ENCODE measurements at regions not wholly inside any gene's neighbourhood (a gene's known extent, or its start where the extent isn't known, plus 50 kb on each side); places are given as distances from the start of the nearest gene placed in this dataset.

- H3K36me3 ChIP-seq (ENCODE audit: control insufficient read depth in 1 of 2, insufficient read depth in 2 of 2, low read length in 2 of 2): no peaks in the 10 kb centered on the region
- no peak overlapping the region for H2BK120ac ChIP-seq (ENCODE audit: insufficient read depth, low read length, poor library complexity)
- no peak overlapping the region for H2BK5ac ChIP-seq (ENCODE audit: low read depth, low read length, poor library complexity)
- H3K18ac ChIP-seq (ENCODE audit: low read length): no peak overlapping the region
- no peak overlapping the region for H2BK12ac ChIP-seq (ENCODE audit: low read length)
- H3K27ac ChIP-seq (ENCODE audit: low read depth, low read length): no peak overlapping the region
- WGBS (ENCODE audit: extremely low coverage, insufficient coverage, insufficient read length): no CpG with 5 or more reads among the region's 3 CpGs
- no peak overlapping the region for H3K4me2 ChIP-seq (ENCODE audit: low read length)
- no peak overlapping the region for H3K14ac ChIP-seq (ENCODE audit: low read length)
- no peaks in the 10 kb centered on the region for H3K9me3 ChIP-seq (ENCODE audit: insufficient read depth, low read depth, low read length)
- peak; percentile 57 to 95 for DNase-seq
- no peak overlapping the region for H3K9ac ChIP-seq (ENCODE audit: low read length)
- H3K4ac ChIP-seq (ENCODE audit: low read depth, low read length): no peak overlapping the region
- H4K8ac ChIP-seq (ENCODE audit: low read depth, low read length): no peak overlapping the region
- H3K4me3 ChIP-seq (ENCODE audit: low read depth, low read length): no peak overlapping the region
- H3K79me1 ChIP-seq (ENCODE audit: low read length): peaks cover 12% of the 10 kb centered on the region
- no peak overlapping the region for H4K12ac ChIP-seq (ENCODE audit: low read depth, low read length)
- H3K27me3 ChIP-seq (ENCODE audit: insufficient read depth, low read length): no peaks in the 10 kb centered on the region
- no peak overlapping the region for H4K91ac ChIP-seq (ENCODE audit: low read depth, low read length)
- peaks cover 4 to 10% of the 10 kb centered on the region in 2 experiments for H3K4me1 ChIP-seq (ENCODE audit: control insufficient read depth in 1 of 2, insufficient read depth in 2 of 2, low read length in 2 of 2)
- H2AFZ ChIP-seq (ENCODE audit: insufficient read depth, low read length, poor library complexity): no peak overlapping the region
- no peak overlapping the region for H3K23ac ChIP-seq (ENCODE audit: low read length)
- no peaks in the 10 kb centered on the region for H3K79me2 ChIP-seq (ENCODE audit: control insufficient read depth, insufficient read depth, low read length, poor library complexity)
- H2AK5ac ChIP-seq (ENCODE audit: low read length): no peak overlapping the region
Observed at GRCh38 chr3:177810162-177810623, 612.9 kb upstream of the TBL1XR1 start.

GRCh38 chr3:177811112-177811511 lies 613.8 kb upstream of the TBL1XR1 start:
- peaks cover 12% of the 10 kb centered on the region for H3K79me1 ChIP-seq (ENCODE audit: low read length)
- no peak overlapping the region for H3K9ac ChIP-seq (ENCODE audit: low read length)
- WGBS (ENCODE audit: extremely low coverage, insufficient coverage, insufficient read length): no CpG with 5 or more reads among the region's 3 CpGs
- H3K4me2 ChIP-seq (ENCODE audit: low read length): no peak overlapping the region
- H3K18ac ChIP-seq (ENCODE audit: low read length): no peak overlapping the region
- no peak overlapping the region for H3K27ac ChIP-seq (ENCODE audit: low read depth, low read length)
- no peak overlapping the region for H2BK5ac ChIP-seq (ENCODE audit: low read depth, low read length, poor library complexity)
- H3K27me3 ChIP-seq (ENCODE audit: insufficient read depth, low read length): no peaks in the 10 kb centered on the region
- peaks cover 4 to 8% of the 10 kb centered on the region in 2 experiments for H3K4me1 ChIP-seq (ENCODE audit: control insufficient read depth in 1 of 2, insufficient read depth in 2 of 2, low read length in 2 of 2)
- no peak overlapping the region for H4K12ac ChIP-seq (ENCODE audit: low read depth, low read length)
- H2AFZ ChIP-seq (ENCODE audit: insufficient read depth, low read length, poor library complexity): no peak overlapping the region
- H3K4ac ChIP-seq (ENCODE audit: low read depth, low read length): no peak overlapping the region
- H3K4me3 ChIP-seq (ENCODE audit: low read depth, low read length): no peak overlapping the region
- no peak overlapping the region for H2AK5ac ChIP-seq (ENCODE audit: low read length)
- H3K14ac ChIP-seq (ENCODE audit: low read length): no peak overlapping the region
- no peaks in the 10 kb centered on the region for H3K9me3 ChIP-seq (ENCODE audit: insufficient read depth, low read depth, low read length)
- H3K23ac ChIP-seq (ENCODE audit: low read length): no peak overlapping the region
- H3K36me3 ChIP-seq (ENCODE audit: control insufficient read depth in 1 of 2, insufficient read depth in 2 of 2, low read length in 2 of 2): no peaks in the 10 kb centered on the region
- no peak for DNase-seq
- H2BK12ac ChIP-seq (ENCODE audit: low read length): peak overlapping the region; percentile 64
- no peak overlapping the region for H4K91ac ChIP-seq (ENCODE audit: low read depth, low read length)
- H3K79me2 ChIP-seq (ENCODE audit: control insufficient read depth, insufficient read depth, low read length, poor library complexity): no peaks in the 10 kb centered on the region
- no peak overlapping the region for H4K8ac ChIP-seq (ENCODE audit: low read depth, low read length)
- no peak overlapping the region for H2BK120ac ChIP-seq (ENCODE audit: insufficient read depth, low read length, poor library complexity)

- Histone ChIP-seq H3K14ac (ENCODE audit: low read length) (no peak overlapping the region), H3K23ac (ENCODE audit: low read length) (no peak overlapping the region), H2AK5ac (ENCODE audit: low read length) (no peak overlapping the region), H3K4me2 (ENCODE audit: low read length) (no peak overlapping the region), H3K4me1 (ENCODE audit: control insufficient read depth in 1 of 2, insufficient read depth in 2 of 2, low read length in 2 of 2) (peaks cover 4 to 11% of the 10 kb centered on the region in 2 experiments), H2BK120ac (ENCODE audit: insufficient read depth, low read length, poor library complexity) (no peak overlapping the region), H3K4ac (ENCODE audit: low read depth, low read length) (no peak overlapping the region), H2BK12ac (ENCODE audit: low read length) (no peak overlapping the region), H3K36me3 (ENCODE audit: control insufficient read depth in 1 of 2, insufficient read depth in 2 of 2, low read length in 2 of 2) (no peaks in the 10 kb centered on the region), H3K79me1 (ENCODE audit: low read length) (peaks cover 13% of the 10 kb centered on the region), H2AFZ (ENCODE audit: insufficient read depth, low read length, poor library complexity) (no peak overlapping the region), H4K91ac (ENCODE audit: low read depth, low read length) (no peak overlapping the region), H3K18ac (ENCODE audit: low read length) (no peak overlapping the region), H3K9me3 (ENCODE audit: insufficient read depth, low read depth, low read length) (no peaks in the 10 kb centered on the region), H3K79me2 (ENCODE audit: control insufficient read depth, insufficient read depth, low read length, poor library complexity) (no peaks in the 10 kb centered on the region), H4K12ac (ENCODE audit: low read depth, low read length) (no peak overlapping the region), H3K27ac (ENCODE audit: low read depth, low read length) (no peak overlapping the region), H3K4me3 (ENCODE audit: low read depth, low read length) (no peak overlapping the region), H4K8ac (ENCODE audit: low read depth, low read length) (no peak overlapping the region), H2BK5ac (ENCODE audit: low read depth, low read length, poor library complexity) (no peak overlapping the region), H3K27me3 (ENCODE audit: insufficient read depth, low read length) (no peaks in the 10 kb centered on the region), H3K9ac (ENCODE audit: low read length) (no peak overlapping the region)
- no peak for DNase-seq
- no CpG with 5 or more reads among the region's 1 CpG for WGBS (ENCODE audit: extremely low coverage, insufficient coverage, insufficient read length)
Observed at GRCh38 chr3:177811835-177812234, 614.6 kb upstream of the TBL1XR1 start.

- no peak overlapping the region for H2AFZ ChIP-seq (ENCODE audit: insufficient read depth, low read length, poor library complexity)
- no peak overlapping the region for H3K14ac ChIP-seq (ENCODE audit: low read length)
- no peak overlapping the region for H3K23ac ChIP-seq (ENCODE audit: low read length)
- peak overlapping the region; percentile 100 for H2AK5ac ChIP-seq (ENCODE audit: low read length)
- H4K12ac ChIP-seq (ENCODE audit: low read depth, low read length): no peak overlapping the region
- no peaks in the 10 kb centered on the region for H3K79me2 ChIP-seq (ENCODE audit: control insufficient read depth, insufficient read depth, low read length, poor library complexity)
- no peaks in the 10 kb centered on the region for H3K27me3 ChIP-seq (ENCODE audit: insufficient read depth, low read length)
- no CpG with 5 or more reads among the region's 5 CpGs for WGBS (ENCODE audit: extremely low coverage, insufficient coverage, insufficient read length)
- H3K4me2 ChIP-seq (ENCODE audit: low read length): no peak overlapping the region
- H3K36me3 ChIP-seq (ENCODE audit: control insufficient read depth in 1 of 2, insufficient read depth in 2 of 2, low read length in 2 of 2): no peaks in the 10 kb centered on the region
- H3K79me1 ChIP-seq (ENCODE audit: low read length): peaks cover 16% of the 10 kb centered on the region
- no peak overlapping the region for H3K4me3 ChIP-seq (ENCODE audit: low read depth, low read length)
- H3K4ac ChIP-seq (ENCODE audit: low read depth, low read length): no peak overlapping the region
- H4K91ac ChIP-seq (ENCODE audit: low read depth, low read length): no peak overlapping the region
- H2BK120ac ChIP-seq (ENCODE audit: insufficient read depth, low read length, poor library complexity): no peak overlapping the region
- H3K27ac ChIP-seq (ENCODE audit: low read depth, low read length): no peak overlapping the region
- no peak for DNase-seq
- no peak overlapping the region for H2BK5ac ChIP-seq (ENCODE audit: low read depth, low read length, poor library complexity)
- no peak overlapping the region for H3K18ac ChIP-seq (ENCODE audit: low read length)
- H3K9me3 ChIP-seq (ENCODE audit: insufficient read depth, low read depth, low read length): no peaks in the 10 kb centered on the region
- peaks cover 4 to 12% of the 10 kb centered on the region in 2 experiments for H3K4me1 ChIP-seq (ENCODE audit: control insufficient read depth in 1 of 2, insufficient read depth in 2 of 2, low read length in 2 of 2)
- H2BK12ac ChIP-seq (ENCODE audit: low read length): peak overlapping the region; percentile 96
- H3K9ac ChIP-seq (ENCODE audit: low read length): no peak overlapping the region
- H4K8ac ChIP-seq (ENCODE audit: low read depth, low read length): no peak overlapping the region
Observed at GRCh38 chr3:177812492-177812891, 615.2 kb upstream of the TBL1XR1 start.

Measured in trophoblast cell (in vitro differentiated cells and primary cell).